ENCODE measurements at regions not wholly inside any gene's neighbourhood (a gene's known extent, or its start where the extent isn't known, plus 50 kb on each side); places are given as distances from the start of the nearest gene placed in this dataset.
"Not testable (repeated sequence)": the region's sequence is repeated elsewhere in the genome, so short reads cannot be mapped to it uniquely, and the experiment has no call there.

DNA sequence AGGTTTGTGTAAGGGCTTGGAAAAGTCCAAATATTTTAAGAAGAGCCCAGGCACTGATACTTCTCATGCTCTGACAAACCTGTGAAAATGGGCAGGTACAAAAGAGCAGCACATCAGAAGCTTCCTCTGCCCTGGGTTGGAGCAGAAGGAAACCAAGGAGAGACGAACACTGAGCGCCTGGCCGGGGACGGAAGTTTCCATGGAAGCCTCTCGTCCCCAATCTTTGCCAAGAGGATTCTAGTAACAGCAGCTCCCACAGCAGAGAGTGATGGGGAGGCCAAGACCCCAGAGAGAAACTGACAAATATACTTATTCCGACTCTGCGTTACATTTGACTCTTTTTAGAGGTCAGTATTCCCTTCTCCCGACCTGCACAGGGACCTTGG lies 268.5 kb downstream of the C16orf95 start:
- TF ChIP-seq, protein P1, sequence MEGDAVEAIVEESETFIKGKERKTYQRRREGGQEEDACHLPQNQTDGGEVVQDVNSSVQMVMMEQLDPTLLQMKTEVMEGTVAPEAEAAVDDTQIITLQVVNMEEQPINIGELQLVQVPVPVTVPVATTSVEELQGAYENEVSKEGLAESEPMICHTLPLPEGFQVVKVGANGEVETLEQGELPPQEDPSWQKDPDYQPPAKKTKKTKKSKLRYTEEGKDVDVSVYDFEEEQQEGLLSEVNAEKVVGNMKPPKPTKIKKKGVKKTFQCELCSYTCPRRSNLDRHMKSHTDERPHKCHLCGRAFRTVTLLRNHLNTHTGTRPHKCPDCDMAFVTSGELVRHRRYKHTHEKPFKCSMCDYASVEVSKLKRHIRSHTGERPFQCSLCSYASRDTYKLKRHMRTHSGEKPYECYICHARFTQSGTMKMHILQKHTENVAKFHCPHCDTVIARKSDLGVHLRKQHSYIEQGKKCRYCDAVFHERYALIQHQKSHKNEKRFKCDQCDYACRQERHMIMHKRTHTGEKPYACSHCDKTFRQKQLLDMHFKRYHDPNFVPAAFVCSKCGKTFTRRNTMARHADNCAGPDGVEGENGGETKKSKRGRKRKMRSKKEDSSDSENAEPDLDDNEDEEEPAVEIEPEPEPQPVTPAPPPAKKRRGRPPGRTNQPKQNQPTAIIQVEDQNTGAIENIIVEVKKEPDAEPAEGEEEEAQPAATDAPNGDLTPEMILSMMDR (IDR thresholded peaks at IDR 0.05): no peak
- H3K9me3 ChIP-seq: no peaks in the 10 kb centered on the region
- no peak overlapping the region for H3K27ac ChIP-seq
- no peaks in the 10 kb centered on the region for H3K27me3 ChIP-seq
- H3K36me3 ChIP-seq: no peaks in the 10 kb centered on the region
- H3K4me1 ChIP-seq: peaks cover 0 to 3% of the 10 kb centered on the region in 2 donors
- no peak for DNase-seq (ENCODE audit: low spot score)
- H3K4me3 ChIP-seq: no peak overlapping the region

- not testable (repeated sequence) for H3K36me3 ChIP-seq; H3K4me3 ChIP-seq; H3K9me3 ChIP-seq; H3K27ac ChIP-seq; DNase-seq (ENCODE audit: low spot score); H3K27me3 ChIP-seq; H3K4me1 ChIP-seq
These were observed 268.0 kb downstream of the C16orf95 start for GRCh38 chr16:87049216-87049615.

GRCh38 chr16:87050142-87050541 lies 267.1 kb downstream of the C16orf95 start:
- no peaks in the 10 kb centered on the region for H3K4me1 ChIP-seq
- TF ChIP-seq, protein P1 (IDR thresholded peaks at IDR 0.05): no peak
- no peaks in the 10 kb centered on the region for H3K9me3 ChIP-seq
- no peaks in the 10 kb centered on the region for H3K36me3 ChIP-seq
- H3K27ac ChIP-seq: no peak overlapping the region
- no peaks in the 10 kb centered on the region for H3K27me3 ChIP-seq
- no peak overlapping the region for H3K4me3 ChIP-seq
- DNase-seq (ENCODE audit: low spot score): no peak

DNA sequence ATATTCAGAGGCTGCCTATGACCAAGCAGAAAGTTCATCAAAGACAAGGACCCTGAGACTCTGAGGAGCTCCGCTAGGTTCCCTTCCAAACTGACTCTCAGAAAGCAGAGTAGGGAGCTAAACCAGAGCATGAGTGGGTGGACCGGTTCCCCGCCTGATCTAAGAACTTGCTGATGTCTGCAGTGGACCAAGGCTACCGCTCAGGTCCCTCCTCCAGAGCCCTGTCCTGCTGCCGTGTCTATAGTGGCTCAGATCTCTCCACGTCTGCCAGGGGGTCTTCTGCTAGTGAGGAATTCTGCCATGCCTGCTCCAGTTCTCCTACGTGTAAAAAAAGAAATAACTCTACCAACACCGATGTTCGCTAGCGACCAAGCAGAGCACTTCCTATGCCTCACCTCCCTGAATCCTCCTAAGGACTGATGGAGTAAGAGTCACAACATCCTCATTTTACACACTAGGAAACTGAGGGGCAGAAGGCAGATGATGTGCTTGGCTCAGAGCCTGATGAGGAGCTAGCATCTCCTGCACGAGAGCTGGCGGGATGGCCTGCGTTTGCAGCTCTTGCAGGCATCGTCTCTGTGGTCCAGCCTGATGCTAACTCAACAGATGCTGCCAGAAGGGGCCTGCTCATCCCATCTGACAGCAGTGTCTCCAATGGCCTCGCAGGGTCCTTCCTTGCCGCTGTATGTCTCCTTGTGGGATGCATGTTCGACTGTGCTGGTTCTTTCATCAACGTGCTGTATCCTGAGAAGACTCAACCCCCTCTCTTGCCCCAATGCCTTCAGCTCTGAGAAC lies 265.5 kb downstream of the C16orf95 start:
- TF ChIP-seq, protein P1 (IDR thresholded peaks at IDR 0.05): no peak
- Histone ChIP-seq H3K27me3 (no peaks in the 10 kb centered on the region), H3K4me1 (no peaks in the 10 kb centered on the region), H3K9me3 (no peaks in the 10 kb centered on the region), H3K36me3 (no peaks in the 10 kb centered on the region), H3K27ac (no peak overlapping the region), H3K4me3 (no peak overlapping the region)
- no peak for DNase-seq (ENCODE audit: low spot score)

GRCh38 chr16:87052506-87052905 lies 264.7 kb downstream of the C16orf95 start:
- H3K36me3 ChIP-seq: no peaks in the 10 kb centered on the region
- H3K9me3 ChIP-seq: no peaks in the 10 kb centered on the region
- TF ChIP-seq, protein P1 (IDR thresholded peaks at IDR 0.05): no peak
- no peaks in the 10 kb centered on the region for H3K27me3 ChIP-seq
- no peak overlapping the region for H3K4me3 ChIP-seq
- no peaks in the 10 kb centered on the region for H3K4me1 ChIP-seq
- DNase-seq (ENCODE audit: low spot score): no peak
- H3K27ac ChIP-seq: no peak overlapping the region

DNA sequence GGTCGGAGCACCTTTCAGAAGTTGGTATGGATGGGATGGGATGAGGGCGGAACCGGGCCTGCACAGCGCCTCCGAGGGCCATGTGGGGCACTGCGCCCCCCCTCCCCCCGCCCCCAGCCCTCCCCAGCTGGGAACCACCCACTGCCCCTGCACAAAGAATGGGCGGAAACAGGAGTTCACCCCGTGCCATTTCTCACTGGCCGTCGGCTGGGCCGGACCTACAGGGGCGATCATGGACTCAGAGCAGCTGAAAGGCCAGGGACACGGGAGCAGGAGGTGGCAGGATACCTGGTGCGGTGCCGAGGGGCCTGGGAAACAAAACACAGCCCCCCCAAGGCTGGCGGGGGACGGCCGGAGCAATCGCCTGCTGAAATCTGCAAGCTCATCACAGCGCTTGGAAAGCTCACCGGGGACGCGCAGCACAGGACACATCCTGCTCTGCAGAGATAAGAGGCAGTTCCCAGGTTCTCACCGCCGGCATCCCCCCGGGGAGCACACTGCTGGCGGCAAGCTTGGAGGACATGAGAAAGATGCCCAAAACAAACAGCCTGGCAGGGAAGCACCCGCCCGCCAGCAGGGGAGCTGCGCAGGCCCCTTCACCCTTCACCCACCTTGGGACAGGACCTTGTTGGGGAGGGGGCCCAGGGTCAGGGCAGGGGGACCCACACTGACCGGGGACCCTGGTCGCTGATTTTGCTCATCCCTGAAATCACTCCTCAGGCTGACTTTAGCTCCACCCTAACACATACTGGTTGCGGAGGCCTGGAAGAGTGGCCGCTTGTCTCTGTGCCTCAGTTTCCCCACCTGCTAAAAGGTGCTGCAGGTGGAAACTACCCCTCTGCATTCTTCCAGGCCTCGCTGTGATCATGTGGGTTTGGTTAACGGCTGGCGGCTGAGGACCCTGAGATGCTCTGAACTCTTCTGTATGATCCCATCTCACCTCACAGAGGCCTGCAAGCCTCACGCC lies 263.9 kb downstream of the C16orf95 start:
- Histone ChIP-seq H3K9me3 (no peaks in the 10 kb centered on the region), H3K4me1 (no peaks in the 10 kb centered on the region), H3K27me3 (no peaks in the 10 kb centered on the region), H3K4me3 (no peak overlapping the region), H3K27ac (no peak overlapping the region), H3K36me3 (no peaks in the 10 kb centered on the region)
- TF ChIP-seq, protein P1 (IDR thresholded peaks at IDR 0.05): no peak
- DNase-seq (ENCODE audit: low spot score): no peak
